A549 (cell line): ENCODE measurements at regions not wholly inside any gene's neighbourhood (a gene's known extent, or its start where the extent isn't known, plus 50 kb on each side); places are given as distances from the start of the nearest gene placed in this dataset.

Experiments used
- CEBPB ChIP-seq, 2 experiments: fragments of >200 bp in 1 of 2; sonication (Bioruptor Twin) in 1 of 2; formaldehyde crosslinking in 1 of 2; IDR thresholded peaks; 2 replicates each; pipeline ENCODE4 v1.6.1; 2012 to 2016
- CHD2 ChIP-seq: fragments of 150-350 bp; IDR thresholded peaks from 2 replicates; pipeline ENCODE4 v1.6.1; 2014; ENCODE audit warnings: low read length; ENCODE audit not compliant: partially characterized antibody
- JUNB ChIP-seq: fragments of >200 bp; sonication (Bioruptor Twin); formaldehyde crosslinking; IDR thresholded peaks from 2 replicates; pipeline ENCODE4 v1.6.1; 2016
- POLR2A ChIP-seq: IDR thresholded peaks from 2 replicates; pipeline ENCODE4 v1.6.1; 2012; ENCODE audit warnings: mild to moderate bottlenecking, low read length
- RNF2 ChIP-seq: fragments of 200-600 bp; sonication (generic); IDR thresholded peaks from 2 replicates; pipeline ENCODE4 v1.6.1; 2016; ENCODE audit warnings: low read depth, mild to moderate bottlenecking, antibody characterized with exemption, moderate library complexity, borderline replicate concordance
- SMC3 ChIP-seq: fragments of >200 bp; sonication (Bioruptor Twin); formaldehyde crosslinking; IDR thresholded peaks from 3 replicates; pipeline ENCODE4 v1.6.1; 2018; ENCODE audit warnings: inconsistent platforms
- TF ChIP-seq, protein P1 (sequence below): fragments of >200 bp; sonication (Bioruptor Twin); formaldehyde crosslinking; IDR thresholded peaks from 3 replicates; pipeline ENCODE4 v1.5.1; 2016
- TF ChIP-seq, protein P2 (sequence below): IDR thresholded peaks from 2 replicates; pipeline ENCODE4 v1.6.1; 2012

DNA sequence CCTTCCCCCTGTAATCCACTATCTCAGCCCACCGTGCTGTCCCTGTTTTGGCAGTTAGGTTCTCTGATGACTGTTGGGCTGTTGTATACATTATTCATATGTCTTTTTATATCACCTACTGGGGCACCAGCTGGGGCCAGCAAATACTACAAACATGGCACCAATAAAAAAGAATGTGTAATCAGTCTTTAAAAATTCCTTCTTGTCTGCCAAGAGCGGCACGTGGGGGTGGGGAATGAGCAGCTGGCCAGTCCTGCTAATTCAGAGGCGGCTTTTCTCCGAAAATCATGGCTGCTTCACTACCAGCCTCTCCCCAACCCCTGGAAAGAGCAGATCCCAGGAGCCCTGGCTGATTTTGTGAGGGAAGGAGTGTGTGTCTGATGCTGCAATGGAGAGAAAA lies 77.7 kb upstream of the EEF2KMT start:
- TF ChIP-seq, protein P1, sequence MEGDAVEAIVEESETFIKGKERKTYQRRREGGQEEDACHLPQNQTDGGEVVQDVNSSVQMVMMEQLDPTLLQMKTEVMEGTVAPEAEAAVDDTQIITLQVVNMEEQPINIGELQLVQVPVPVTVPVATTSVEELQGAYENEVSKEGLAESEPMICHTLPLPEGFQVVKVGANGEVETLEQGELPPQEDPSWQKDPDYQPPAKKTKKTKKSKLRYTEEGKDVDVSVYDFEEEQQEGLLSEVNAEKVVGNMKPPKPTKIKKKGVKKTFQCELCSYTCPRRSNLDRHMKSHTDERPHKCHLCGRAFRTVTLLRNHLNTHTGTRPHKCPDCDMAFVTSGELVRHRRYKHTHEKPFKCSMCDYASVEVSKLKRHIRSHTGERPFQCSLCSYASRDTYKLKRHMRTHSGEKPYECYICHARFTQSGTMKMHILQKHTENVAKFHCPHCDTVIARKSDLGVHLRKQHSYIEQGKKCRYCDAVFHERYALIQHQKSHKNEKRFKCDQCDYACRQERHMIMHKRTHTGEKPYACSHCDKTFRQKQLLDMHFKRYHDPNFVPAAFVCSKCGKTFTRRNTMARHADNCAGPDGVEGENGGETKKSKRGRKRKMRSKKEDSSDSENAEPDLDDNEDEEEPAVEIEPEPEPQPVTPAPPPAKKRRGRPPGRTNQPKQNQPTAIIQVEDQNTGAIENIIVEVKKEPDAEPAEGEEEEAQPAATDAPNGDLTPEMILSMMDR = no peak
- no peak for TF ChIP-seq CEBPB (IDR thresholded peaks at IDR 0.05)
- TF ChIP-seq JUNB = no peak
- no peak for TF ChIP-seq POLR2A
- TF ChIP-seq, protein P2, sequence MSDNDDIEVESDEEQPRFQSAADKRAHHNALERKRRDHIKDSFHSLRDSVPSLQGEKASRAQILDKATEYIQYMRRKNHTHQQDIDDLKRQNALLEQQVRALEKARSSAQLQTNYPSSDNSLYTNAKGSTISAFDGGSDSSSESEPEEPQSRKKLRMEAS = no peak
- no peak for TF ChIP-seq CHD2
- no peak for TF ChIP-seq SMC3
- no peak for TF ChIP-seq RNF2
